ENCODE measurements at regions not wholly inside any gene's neighbourhood (a gene's known extent, or its start where the extent isn't known, plus 50 kb on each side); places are given as distances from the start of the nearest gene placed in this dataset.

DNA sequence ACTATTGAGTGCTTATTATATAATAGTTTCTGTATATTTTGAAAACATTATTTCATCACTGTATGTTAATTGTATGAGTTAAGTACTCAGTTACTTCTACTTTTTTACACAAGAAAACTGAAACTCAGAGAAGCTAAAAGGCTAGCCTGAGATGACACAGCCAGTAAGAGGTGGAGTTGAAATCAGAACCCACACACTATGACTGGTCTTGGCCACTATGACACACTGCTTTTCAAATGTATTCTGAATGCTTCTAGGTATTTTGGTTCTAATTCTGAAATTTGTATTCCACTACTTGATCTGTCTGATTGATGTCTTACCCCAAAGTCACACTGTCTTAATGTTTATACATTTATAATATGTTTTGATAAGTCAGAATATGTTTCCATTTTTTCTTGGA is 181.8 kb downstream of the ZDHHC21 start:
- no peak for TF ChIP-seq ZNF274 (IDR thresholded peaks at IDR 0.05; ENCODE audit: low read depth, low read length)
- no peak for TF ChIP-seq YY1 (IDR thresholded peaks at IDR 0.05; ENCODE audit: insufficient read depth, insufficient read length)

Data from NT2/D1 (cell line).